Progenitor cell of endocrine pancreas (in vitro differentiated cells): ENCODE measurements at regions not wholly inside any gene's neighbourhood (a gene's known extent, or its start where the extent isn't known, plus 50 kb on each side); places are given as distances from the start of the nearest gene placed in this dataset.

Source experiments
- DNase-seq: peaks from one replicate; pipeline ENCODE4 v3.0.0; 2021; ENCODE audit warnings: low spot score; ENCODE audit not compliant: unreplicated experiment
- H3K27ac Mint-ChIP-seq: 2 replicates; pipeline ENCODE4 v1.8.0; 2021; ENCODE audit warnings: mild to moderate bottlenecking, moderate library complexity, mixed read lengths
- H3K27me3 Mint-ChIP-seq: 2 replicates; pipeline ENCODE4 v1.8.0; 2021; ENCODE audit warnings: mixed read lengths
- H3K36me3 Mint-ChIP-seq: 2 replicates; pipeline ENCODE4 v1.8.0; 2022; ENCODE audit warnings: mixed read lengths; ENCODE audit not compliant: insufficient read depth
- H3K4me1 Mint-ChIP-seq: 2 replicates; pipeline ENCODE4 v1.8.0; 2021; ENCODE audit warnings: low read depth, mixed read lengths
- H3K4me3 Mint-ChIP-seq: 2 replicates; pipeline ENCODE4 v1.8.0; 2021; ENCODE audit warnings: low read depth, mild to moderate bottlenecking, moderate library complexity, mixed read lengths
- H3K9me3 Mint-ChIP-seq: 2 replicates; pipeline ENCODE4 v1.8.0; 2021; ENCODE audit warnings: low read depth, mixed read lengths
- TF ChIP-seq, protein P1 (sequence below): fragments of 200-600 bp; sonication (generic); IDR thresholded peaks from one replicate; pipeline ENCODE4 v1.5.0; 2021; ENCODE audit warnings: antibody characterized with exemption, mild to moderate bottlenecking; ENCODE audit not compliant: unreplicated experiment

DNA sequence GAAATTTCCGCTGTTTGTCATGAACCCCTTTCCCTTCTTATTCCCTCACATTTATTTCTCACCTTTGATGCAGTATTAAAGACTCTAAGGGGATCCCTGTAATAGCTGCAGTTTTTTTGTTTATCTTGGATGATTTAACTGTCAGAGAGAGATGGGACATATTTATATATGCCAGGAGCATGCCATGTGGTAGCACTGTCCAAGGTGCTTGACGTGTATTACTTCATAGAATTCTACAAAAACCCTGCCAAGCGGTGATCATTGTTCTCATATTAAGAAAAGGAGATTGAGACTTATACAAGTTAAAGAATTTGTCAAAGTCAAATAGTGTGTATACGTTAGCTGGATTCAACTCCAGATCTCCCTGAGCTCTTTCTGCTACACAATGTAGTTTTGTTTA is 78.2 kb downstream of the SPRY1 start:
- Mint-ChIP-seq H3K36me3 (no peaks in the 10 kb centered on the region), H3K27ac (no peak overlapping the region), H3K4me3 (no peak overlapping the region), H3K27me3 (no peaks in the 10 kb centered on the region), H3K9me3 (no peaks in the 10 kb centered on the region), H3K4me1 (peaks cover 25% of the 10 kb centered on the region)
- no peak for DNase-seq
- TF ChIP-seq, protein P1, sequence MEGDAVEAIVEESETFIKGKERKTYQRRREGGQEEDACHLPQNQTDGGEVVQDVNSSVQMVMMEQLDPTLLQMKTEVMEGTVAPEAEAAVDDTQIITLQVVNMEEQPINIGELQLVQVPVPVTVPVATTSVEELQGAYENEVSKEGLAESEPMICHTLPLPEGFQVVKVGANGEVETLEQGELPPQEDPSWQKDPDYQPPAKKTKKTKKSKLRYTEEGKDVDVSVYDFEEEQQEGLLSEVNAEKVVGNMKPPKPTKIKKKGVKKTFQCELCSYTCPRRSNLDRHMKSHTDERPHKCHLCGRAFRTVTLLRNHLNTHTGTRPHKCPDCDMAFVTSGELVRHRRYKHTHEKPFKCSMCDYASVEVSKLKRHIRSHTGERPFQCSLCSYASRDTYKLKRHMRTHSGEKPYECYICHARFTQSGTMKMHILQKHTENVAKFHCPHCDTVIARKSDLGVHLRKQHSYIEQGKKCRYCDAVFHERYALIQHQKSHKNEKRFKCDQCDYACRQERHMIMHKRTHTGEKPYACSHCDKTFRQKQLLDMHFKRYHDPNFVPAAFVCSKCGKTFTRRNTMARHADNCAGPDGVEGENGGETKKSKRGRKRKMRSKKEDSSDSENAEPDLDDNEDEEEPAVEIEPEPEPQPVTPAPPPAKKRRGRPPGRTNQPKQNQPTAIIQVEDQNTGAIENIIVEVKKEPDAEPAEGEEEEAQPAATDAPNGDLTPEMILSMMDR, result no peak

DNA sequence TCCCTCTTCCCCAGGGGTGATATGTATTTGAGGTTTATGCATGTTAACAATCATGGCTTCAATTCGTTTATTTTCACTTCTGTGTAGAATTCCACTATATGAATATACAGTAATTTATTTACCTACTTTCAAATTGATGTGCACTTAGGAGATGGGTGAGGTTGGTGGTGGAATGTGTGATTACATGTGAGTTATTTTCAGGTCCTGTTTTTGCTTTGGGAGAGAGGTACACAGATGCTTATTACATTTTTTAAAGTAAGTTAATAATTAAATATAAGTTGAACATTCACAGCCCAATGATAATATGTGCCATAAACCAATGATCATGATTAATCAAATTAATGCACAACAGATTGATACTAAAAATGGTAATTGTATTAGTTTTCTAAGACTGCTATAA is 79.5 kb downstream of the SPRY1 start:
- TF ChIP-seq, protein P1, result no peak
- peaks cover 28% of the 10 kb centered on the region for H3K4me1 Mint-ChIP-seq
- no peaks in the 10 kb centered on the region for H3K36me3 Mint-ChIP-seq
- no peaks in the 10 kb centered on the region for H3K9me3 Mint-ChIP-seq
- H3K4me3 Mint-ChIP-seq, result no peak overlapping the region
- H3K27me3 Mint-ChIP-seq, result no peaks in the 10 kb centered on the region
- no peak for DNase-seq
- no peak overlapping the region for H3K27ac Mint-ChIP-seq

DNA sequence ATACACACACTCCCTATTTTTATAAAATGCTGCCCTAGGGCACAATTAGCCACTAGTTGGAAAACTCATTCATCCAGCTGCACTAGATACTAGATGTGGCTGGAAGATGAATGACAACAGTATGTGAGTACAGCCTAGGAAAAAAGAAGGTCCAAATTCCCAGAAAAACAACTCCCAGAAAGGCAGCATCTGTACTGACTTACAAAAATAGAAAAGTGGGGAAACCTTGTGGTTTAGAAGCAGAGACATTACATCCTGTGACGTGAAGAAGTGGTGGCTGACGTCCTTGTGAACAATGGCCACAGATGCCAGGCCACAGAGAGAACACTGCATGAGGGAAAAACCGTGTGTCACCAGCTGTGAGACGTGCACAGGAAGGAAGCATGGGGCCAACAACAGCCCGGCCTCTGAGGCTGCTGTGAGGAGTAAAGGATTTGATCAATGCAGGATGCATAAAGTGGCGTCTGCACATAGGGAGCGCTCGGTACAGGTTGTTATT is 81.2 kb downstream of the SPRY1 start:
- H3K9me3 Mint-ChIP-seq, result no peaks in the 10 kb centered on the region
- no peak for DNase-seq
- H3K27ac Mint-ChIP-seq, result peak overlapping the region; percentile 14
- TF ChIP-seq, protein P1, result no peak
- no peaks in the 10 kb centered on the region for H3K36me3 Mint-ChIP-seq
- no peak overlapping the region for H3K4me3 Mint-ChIP-seq
- peaks cover 28% of the 10 kb centered on the region for H3K4me1 Mint-ChIP-seq
- H3K27me3 Mint-ChIP-seq, result no peaks in the 10 kb centered on the region

DNA sequence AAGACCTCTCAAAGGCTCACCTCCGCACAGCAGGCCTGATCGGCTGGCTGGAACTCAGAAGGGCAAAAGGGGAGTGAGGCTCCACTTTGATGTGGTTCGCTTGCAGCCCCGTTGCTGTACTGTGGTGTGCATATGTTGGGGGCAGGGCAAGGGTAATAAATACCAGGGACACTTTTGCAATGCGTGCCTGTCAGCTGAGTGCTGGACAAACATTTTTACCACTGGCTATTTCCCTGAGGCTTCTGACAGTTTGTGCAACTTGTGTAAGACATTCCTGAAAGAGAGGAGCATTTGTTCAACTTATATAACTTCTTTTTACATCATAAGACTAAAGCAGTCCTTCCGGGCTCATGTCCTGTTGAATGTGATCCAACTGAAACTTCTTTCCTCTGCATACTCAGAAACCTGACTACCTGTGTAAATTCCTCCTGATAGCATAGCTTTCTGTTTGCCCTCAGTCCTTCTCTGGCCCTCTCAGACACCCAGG is 82.3 kb downstream of the SPRY1 start:
- Mint-ChIP-seq H3K4me1 (peaks cover 28% of the 10 kb centered on the region), H3K36me3 (no peaks in the 10 kb centered on the region), H3K9me3 (no peaks in the 10 kb centered on the region), H3K4me3 (peak overlapping the region; percentile 52), H3K27me3 (no peaks in the 10 kb centered on the region), H3K27ac (peak overlapping the region; percentile 94)
- TF ChIP-seq, protein P1, result no peak
- no peak for DNase-seq

DNA sequence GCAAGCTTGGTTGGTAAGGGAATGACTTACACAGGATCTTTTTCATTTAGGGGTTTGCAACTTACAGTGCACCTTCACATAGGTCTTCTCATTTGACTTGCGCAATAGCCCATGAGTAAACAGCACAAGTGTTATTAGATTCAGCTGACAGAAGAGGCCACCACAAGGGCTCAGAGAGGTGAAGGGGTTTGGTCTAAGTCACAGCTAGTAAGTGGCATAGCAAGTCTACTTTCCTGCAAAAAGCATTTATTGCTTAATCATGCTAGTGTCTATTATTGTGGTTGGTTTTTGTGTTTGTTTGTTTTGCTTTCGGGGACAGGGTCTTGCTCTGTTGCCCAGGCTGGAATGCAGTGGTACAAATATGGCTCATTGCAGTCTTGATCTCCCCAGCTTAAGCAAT is 83.3 kb downstream of the SPRY1 start:
- no peaks in the 10 kb centered on the region for H3K27me3 Mint-ChIP-seq
- H3K36me3 Mint-ChIP-seq, result no peaks in the 10 kb centered on the region
- H3K4me3 Mint-ChIP-seq, result no peak overlapping the region
- peak overlapping the region; percentile 8 for H3K27ac Mint-ChIP-seq
- TF ChIP-seq, protein P1, result no peak
- no peaks in the 10 kb centered on the region for H3K9me3 Mint-ChIP-seq
- peaks cover 28% of the 10 kb centered on the region for H3K4me1 Mint-ChIP-seq
- DNase-seq, result no peak
